Natural killer cell treated with Interleukin-12 subunit alpha and Interleukin-12 subunit beta and Interleukin-15 and Interleukin-18, amount 100 ng/mL, for 72 hours (primary cell): ENCODE measurements at regions not wholly inside any gene's neighbourhood (a gene's known extent, or its start where the extent isn't known, plus 50 kb on each side); places are given as distances from the start of the nearest gene placed in this dataset.
A peak's percentile ranks its signal among the peaks of the same experiment; 100 is the strongest.

Experiments
- ATAC-seq, 2 donors: fragments of 150-1000 bp; cut with Tn5 transposase in 1 of 2; sonication (Bioruptor Pico), chemical (Tn5 transposase) in 1 of 2; 2 replicates each; pipeline ENCODE4 v1.10.0; 2021
- DNase-seq: peaks from one replicate; pipeline ENCODE4 v3.0.0; 2022; ENCODE audit warnings: low spot score
- H3K27ac Mint-ChIP-seq, 2 donors: 1 replicate in 1 of 2; 2 replicates in 1 of 2; pipeline ENCODE4 v1.8.0; 2022; ENCODE audit warnings: mixed read lengths in 2 of 2, mild to moderate bottlenecking in 1 of 2, moderate library complexity in 1 of 2
- H3K27me3 Mint-ChIP-seq, 2 donors: 1 replicate in 1 of 2; 2 replicates in 1 of 2; pipeline ENCODE4 v1.8.0; 2022; ENCODE audit warnings: mixed read lengths in 2 of 2
- H3K36me3 Mint-ChIP-seq: one replicate; pipeline ENCODE4 v1.8.0; 2022; ENCODE audit warnings: mixed read lengths
- H3K4me1 Mint-ChIP-seq, 2 donors: 1 replicate in 1 of 2; 2 replicates in 1 of 2; pipeline ENCODE4 v1.8.0; 2022; ENCODE audit warnings: low read depth in 2 of 2, mixed read lengths in 2 of 2, mild to moderate bottlenecking in 1 of 2
- H3K4me3 Mint-ChIP-seq: one replicate; pipeline ENCODE4 v1.8.0; 2022; ENCODE audit warnings: mixed read lengths
- H3K9me3 Mint-ChIP-seq: 2 replicates; pipeline ENCODE4 v1.8.0; 2022; ENCODE audit warnings: mixed read lengths

GRCh38 chr12:131452444-131452860 is 258.4 kb upstream of the SFSWAP start:
- H3K36me3 Mint-ChIP-seq = no peaks in the 10 kb centered on the region
- H3K4me1 Mint-ChIP-seq = peaks cover 0 to 2% of the 10 kb centered on the region in 2 donors
- no peak overlapping the region for H3K4me3 Mint-ChIP-seq
- H3K9me3 Mint-ChIP-seq = no peaks in the 10 kb centered on the region
- no peak overlapping the region for H3K27ac Mint-ChIP-seq
- DNase-seq (no peak), ATAC-seq (peak in 1 of 2 donors; percentile 57)
- peaks cover 8 to 21% of the 10 kb centered on the region in 2 donors for H3K27me3 Mint-ChIP-seq

GRCh38 chr12:131454418-131455217 is 256.3 kb upstream of the SFSWAP start:
- DNase-seq (no peak), ATAC-seq (peak; percentile 59 to 65)
- Mint-ChIP-seq H3K9me3 (no peaks in the 10 kb centered on the region), H3K4me3 (no peak overlapping the region), H3K36me3 (no peaks in the 10 kb centered on the region), H3K4me1 (peaks cover 0 to 2% of the 10 kb centered on the region in 2 donors), H3K27ac (no peak overlapping the region), H3K27me3 (peaks cover 8 to 21% of the 10 kb centered on the region in 2 donors)

- peaks cover 8 to 20% of the 10 kb centered on the region in 2 donors for H3K27me3 Mint-ChIP-seq
- no peaks in the 10 kb centered on the region for H3K36me3 Mint-ChIP-seq
- DNase-seq (no peak), ATAC-seq (no peak)
- no peak overlapping the region for H3K27ac Mint-ChIP-seq
- H3K9me3 Mint-ChIP-seq = no peaks in the 10 kb centered on the region
- H3K4me1 Mint-ChIP-seq = peaks cover 0 to 2% of the 10 kb centered on the region in 2 donors
- no peak overlapping the region for H3K4me3 Mint-ChIP-seq
Observed at GRCh38 chr12:131455218-131455506, 255.7 kb upstream of the SFSWAP start.

- DNase-seq = no peak
- ATAC-seq = peak; percentile 11 to 16
- no peaks in the 10 kb centered on the region for H3K36me3 Mint-ChIP-seq
- no peaks in the 10 kb centered on the region for H3K9me3 Mint-ChIP-seq
- H3K27me3 Mint-ChIP-seq = peaks cover 8 to 15% of the 10 kb centered on the region in 2 donors
- H3K4me3 Mint-ChIP-seq = no peak overlapping the region
- H3K27ac Mint-ChIP-seq = no peak overlapping the region
- peaks cover 0 to 2% of the 10 kb centered on the region in 2 donors for H3K4me1 Mint-ChIP-seq
Observed at GRCh38 chr12:131455581-131456110, 255.2 kb upstream of the SFSWAP start.

GRCh38 chr12:131456301-131457027 is 254.4 kb upstream of the SFSWAP start:
- Mint-ChIP-seq H3K4me3 (no peak overlapping the region), H3K27ac (no peak overlapping the region), H3K36me3 (no peaks in the 10 kb centered on the region), H3K27me3 (peaks cover 8 to 14% of the 10 kb centered on the region in 2 donors), H3K4me1 (peaks cover 0 to 2% of the 10 kb centered on the region in 2 donors), H3K9me3 (no peaks in the 10 kb centered on the region)
- DNase-seq (no peak), ATAC-seq (no peak)

- Mint-ChIP-seq H3K36me3 (no peaks in the 10 kb centered on the region), H3K27ac (no peak overlapping the region), H3K4me1 (peaks cover 0 to 2% of the 10 kb centered on the region in 2 donors), H3K27me3 (peaks cover 8 to 9% of the 10 kb centered on the region in 2 donors), H3K4me3 (no peak overlapping the region), H3K9me3 (no peaks in the 10 kb centered on the region)
- no peak for DNase-seq
- ATAC-seq = no peak
Observed at GRCh38 chr12:131457028-131457310, 253.9 kb upstream of the SFSWAP start.

- Mint-ChIP-seq H3K9me3 (no peaks in the 10 kb centered on the region), H3K4me3 (no peak overlapping the region), H3K27me3 (peaks cover 9 to 10% of the 10 kb centered on the region in 2 donors), H3K27ac (no peak overlapping the region), H3K36me3 (no peaks in the 10 kb centered on the region), H3K4me1 (peaks cover 0 to 2% of the 10 kb centered on the region in 2 donors)
- DNase-seq (no peak), ATAC-seq (no peak)
Observed at GRCh38 chr12:131457331-131458047, 253.4 kb upstream of the SFSWAP start.

GRCh38 chr12:131458048-131458374 is 252.9 kb upstream of the SFSWAP start:
- H3K4me1 Mint-ChIP-seq = no peaks in the 10 kb centered on the region
- no peak overlapping the region for H3K4me3 Mint-ChIP-seq
- no peak for DNase-seq
- H3K9me3 Mint-ChIP-seq = no peaks in the 10 kb centered on the region
- H3K36me3 Mint-ChIP-seq = no peaks in the 10 kb centered on the region
- H3K27ac Mint-ChIP-seq = no peak overlapping the region
- no peak for ATAC-seq
- peaks cover 9 to 14% of the 10 kb centered on the region in 2 donors for H3K27me3 Mint-ChIP-seq

GRCh38 chr12:131458931-131459772 is 251.7 kb upstream of the SFSWAP start:
- no peak overlapping the region for H3K4me3 Mint-ChIP-seq
- no peaks in the 10 kb centered on the region for H3K9me3 Mint-ChIP-seq
- DNase-seq (no peak), ATAC-seq (no peak)
- H3K4me1 Mint-ChIP-seq = no peaks in the 10 kb centered on the region
- peaks cover 11 to 20% of the 10 kb centered on the region in 2 donors for H3K27me3 Mint-ChIP-seq
- no peak overlapping the region for H3K27ac Mint-ChIP-seq
- no peaks in the 10 kb centered on the region for H3K36me3 Mint-ChIP-seq

- no peak for ATAC-seq
- Mint-ChIP-seq H3K9me3 (no peaks in the 10 kb centered on the region), H3K27ac (no peak overlapping the region), H3K4me3 (no peak overlapping the region), H3K4me1 (no peaks in the 10 kb centered on the region), H3K36me3 (no peaks in the 10 kb centered on the region), H3K27me3 (peaks cover 11 to 20% of the 10 kb centered on the region in 2 donors)
- no peak for DNase-seq
Observed at GRCh38 chr12:131459773-131460365, 251.0 kb upstream of the SFSWAP start.

- no peaks in the 10 kb centered on the region for H3K9me3 Mint-ChIP-seq
- no peaks in the 10 kb centered on the region for H3K4me1 Mint-ChIP-seq
- H3K4me3 Mint-ChIP-seq = no peak overlapping the region
- no peak overlapping the region for H3K27ac Mint-ChIP-seq
- no peaks in the 10 kb centered on the region for H3K36me3 Mint-ChIP-seq
- ATAC-seq (no peak), DNase-seq (no peak)
- H3K27me3 Mint-ChIP-seq = peaks cover 8 to 20% of the 10 kb centered on the region in 2 donors
Observed at GRCh38 chr12:131460520-131460919, 250.4 kb upstream of the SFSWAP start.

- ATAC-seq (no peak), DNase-seq (no peak)
- no peaks in the 10 kb centered on the region for H3K4me1 Mint-ChIP-seq
- no peak overlapping the region for H3K27ac Mint-ChIP-seq
- H3K36me3 Mint-ChIP-seq = no peaks in the 10 kb centered on the region
- H3K4me3 Mint-ChIP-seq = no peak overlapping the region
- no peaks in the 10 kb centered on the region for H3K9me3 Mint-ChIP-seq
- H3K27me3 Mint-ChIP-seq = peaks cover 8 to 19% of the 10 kb centered on the region in 2 donors
Observed at GRCh38 chr12:131461096-131461495, 249.8 kb upstream of the SFSWAP start.

GRCh38 chr12:131463174-131463573 is 247.7 kb upstream of the SFSWAP start:
- Mint-ChIP-seq H3K36me3 (no peaks in the 10 kb centered on the region), H3K4me3 (no peak overlapping the region), H3K9me3 (no peaks in the 10 kb centered on the region), H3K27ac (no peak overlapping the region), H3K4me1 (no peaks in the 10 kb centered on the region), H3K27me3 (peaks cover 8 to 16% of the 10 kb centered on the region in 2 donors)
- ATAC-seq (no peak), DNase-seq (no peak)
